ENCODE measurements at regions not wholly inside any gene's neighbourhood (a gene's known extent, or its start where the extent isn't known, plus 50 kb on each side); places are given as distances from the start of the nearest gene placed in this dataset.
A peak's percentile ranks its signal among the peaks of the same experiment; 100 is the strongest.

DNA sequence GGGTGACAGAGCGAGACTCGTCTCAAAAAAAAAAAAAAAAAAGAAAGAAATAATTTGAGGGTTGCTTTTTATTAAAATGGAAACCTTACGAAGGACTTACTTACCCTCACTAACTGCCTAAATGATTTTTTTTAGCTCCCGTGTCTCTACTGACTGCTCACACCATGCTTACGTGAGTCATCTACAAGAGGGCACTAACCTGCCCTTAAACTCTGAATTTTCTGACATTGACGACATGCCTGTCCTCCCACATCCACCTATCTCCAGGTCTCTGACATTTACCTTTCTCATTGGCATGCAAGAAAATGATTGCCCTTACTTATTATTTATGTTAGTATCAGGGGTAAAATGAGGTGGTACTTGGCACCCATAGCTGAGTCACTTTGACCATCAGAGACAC lies 1286.3 kb upstream of the AUTS2 start:
- H3K27me3 ChIP-seq, result no peaks in the 10 kb centered on the region
- TF ChIP-seq, protein P1, sequence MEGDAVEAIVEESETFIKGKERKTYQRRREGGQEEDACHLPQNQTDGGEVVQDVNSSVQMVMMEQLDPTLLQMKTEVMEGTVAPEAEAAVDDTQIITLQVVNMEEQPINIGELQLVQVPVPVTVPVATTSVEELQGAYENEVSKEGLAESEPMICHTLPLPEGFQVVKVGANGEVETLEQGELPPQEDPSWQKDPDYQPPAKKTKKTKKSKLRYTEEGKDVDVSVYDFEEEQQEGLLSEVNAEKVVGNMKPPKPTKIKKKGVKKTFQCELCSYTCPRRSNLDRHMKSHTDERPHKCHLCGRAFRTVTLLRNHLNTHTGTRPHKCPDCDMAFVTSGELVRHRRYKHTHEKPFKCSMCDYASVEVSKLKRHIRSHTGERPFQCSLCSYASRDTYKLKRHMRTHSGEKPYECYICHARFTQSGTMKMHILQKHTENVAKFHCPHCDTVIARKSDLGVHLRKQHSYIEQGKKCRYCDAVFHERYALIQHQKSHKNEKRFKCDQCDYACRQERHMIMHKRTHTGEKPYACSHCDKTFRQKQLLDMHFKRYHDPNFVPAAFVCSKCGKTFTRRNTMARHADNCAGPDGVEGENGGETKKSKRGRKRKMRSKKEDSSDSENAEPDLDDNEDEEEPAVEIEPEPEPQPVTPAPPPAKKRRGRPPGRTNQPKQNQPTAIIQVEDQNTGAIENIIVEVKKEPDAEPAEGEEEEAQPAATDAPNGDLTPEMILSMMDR (IDR thresholded peaks at IDR 0.05), result no peak
- no peaks in the 10 kb centered on the region for H3K36me3 ChIP-seq
- no peaks in the 10 kb centered on the region for H3K4me1 ChIP-seq
- no peak for ATAC-seq
- H3K27ac ChIP-seq, result no peak overlapping the region
- DNase-seq, result no peak
- H3K9me3 ChIP-seq, result peaks cover 0 to 14% of the 10 kb centered on the region in 2 donors
- H3K4me3 ChIP-seq, result no peak overlapping the region
- intact Hi-C loops (cut with DNase I), result no loop called here

DNA sequence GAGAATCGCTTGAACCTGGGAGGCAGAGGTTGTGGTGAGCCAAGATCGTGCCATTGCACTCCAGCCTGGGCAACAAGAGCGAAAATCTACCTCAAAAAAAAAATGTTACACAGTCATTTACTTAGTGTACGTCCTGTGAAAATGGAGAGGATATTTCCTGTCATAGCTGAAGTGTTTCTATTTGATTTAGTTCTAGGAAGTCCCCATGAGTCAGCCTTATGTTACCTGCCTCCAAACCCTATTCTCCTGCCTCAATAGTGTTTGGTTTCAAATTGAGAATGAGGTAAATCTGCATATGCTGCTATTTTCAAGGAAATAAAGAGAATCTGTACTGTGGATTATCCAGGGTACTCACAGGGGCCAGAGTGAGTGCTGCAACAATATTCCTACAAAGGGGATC lies 1284.5 kb upstream of the AUTS2 start:
- H3K4me1 ChIP-seq, result no peaks in the 10 kb centered on the region
- no peaks in the 10 kb centered on the region for H3K27me3 ChIP-seq
- no peak overlapping the region for H3K4me3 ChIP-seq
- TF ChIP-seq, protein P1 (IDR thresholded peaks at IDR 0.05), result no peak
- intact Hi-C loops (cut with DNase I), result no loop called here
- H3K9me3 ChIP-seq, result peaks cover 0 to 10% of the 10 kb centered on the region in 2 donors
- ATAC-seq (no peak), DNase-seq (no peak)
- H3K27ac ChIP-seq, result no peak overlapping the region
- H3K36me3 ChIP-seq, result no peaks in the 10 kb centered on the region

DNA sequence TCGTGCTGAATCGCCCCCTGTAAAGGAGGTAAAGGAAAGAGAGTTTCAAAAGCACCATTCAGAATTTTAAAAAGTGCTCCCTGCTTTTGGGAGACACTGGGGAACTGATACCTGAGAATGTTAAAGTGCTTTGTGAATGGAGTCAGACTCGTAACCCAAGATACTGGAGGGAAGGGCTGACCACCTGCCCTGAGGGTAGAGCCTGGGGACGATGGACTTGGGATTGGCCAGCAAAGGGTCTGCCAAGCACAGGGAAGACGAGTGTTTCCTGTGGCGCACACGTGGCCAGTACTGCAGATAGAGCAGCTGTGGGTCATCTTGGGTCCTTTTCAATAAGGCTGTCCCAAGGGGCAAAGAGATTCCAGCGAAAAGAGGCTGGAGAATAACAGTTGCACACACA lies 1284.1 kb upstream of the AUTS2 start:
- TF ChIP-seq, protein P1 (IDR thresholded peaks at IDR 0.05), result no peak
- H3K36me3 ChIP-seq, result no peaks in the 10 kb centered on the region
- no peak overlapping the region for H3K27ac ChIP-seq
- H3K4me3 ChIP-seq, result no peak overlapping the region
- H3K9me3 ChIP-seq, result peaks cover 0 to 9% of the 10 kb centered on the region in 2 donors
- DNase-seq, result no peak
- H3K27me3 ChIP-seq, result no peaks in the 10 kb centered on the region
- H3K4me1 ChIP-seq, result no peaks in the 10 kb centered on the region
- ATAC-seq, result no peak
- intact Hi-C loops (cut with DNase I), result no loop called here

- intact Hi-C loops (cut with DNase I), result no loop called here
- H3K9me3 ChIP-seq, result peaks cover 0 to 9% of the 10 kb centered on the region in 2 donors
- no peaks in the 10 kb centered on the region for H3K36me3 ChIP-seq
- no peak overlapping the region for H3K27ac ChIP-seq
- H3K4me1 ChIP-seq, result no peaks in the 10 kb centered on the region
- TF ChIP-seq, protein P1 (IDR thresholded peaks at IDR 0.05), result no peak
- DNase-seq (no peak), ATAC-seq (no peak)
- no peaks in the 10 kb centered on the region for H3K27me3 ChIP-seq
- no peak overlapping the region for H3K4me3 ChIP-seq
Observed at GRCh38 chr7:68317476-68317875, 1280.8 kb upstream of the AUTS2 start.

GRCh38 chr7:68319061-68319460 lies 1279.2 kb upstream of the AUTS2 start:
- intact Hi-C loops (cut with DNase I), result no loop called here
- H3K4me1 ChIP-seq, result no peaks in the 10 kb centered on the region
- H3K36me3 ChIP-seq, result no peaks in the 10 kb centered on the region
- H3K27me3 ChIP-seq, result no peaks in the 10 kb centered on the region
- TF ChIP-seq, protein P1 (IDR thresholded peaks at IDR 0.05), result no peak
- peak in 1 of 4 donors; percentile 1 for DNase-seq
- H3K4me3 ChIP-seq, result no peak overlapping the region
- no peak overlapping the region for H3K27ac ChIP-seq
- ATAC-seq, result no peak
- H3K9me3 ChIP-seq, result peaks cover 0 to 9% of the 10 kb centered on the region in 2 donors
